HUES48 (cell line): ENCODE measurements at regions not wholly inside any gene's neighbourhood (a gene's known extent, or its start where the extent isn't known, plus 50 kb on each side); places are given as distances from the start of the nearest gene placed in this dataset.

Experiments
- H3K27ac ChIP-seq: one replicate; pipeline ENCODE4 v1.7.0; 2013; ENCODE audit warnings: low read depth, low read length, inconsistent platforms
- H3K27me3 ChIP-seq: 2 replicates; pipeline ENCODE4 v1.6.1; 2013; ENCODE audit warnings: mild to moderate bottlenecking, low read length; ENCODE audit not compliant: control insufficient read depth, insufficient read depth
- H3K36me3 ChIP-seq: 2 replicates; pipeline ENCODE4 v1.6.1; 2013; ENCODE audit warnings: low read length; ENCODE audit not compliant: control insufficient read depth, insufficient read depth
- H3K4me1 ChIP-seq: 2 replicates; pipeline ENCODE4 v1.6.1; 2013; ENCODE audit warnings: mild to moderate bottlenecking, low read length; ENCODE audit not compliant: control insufficient read depth, insufficient read depth
- H3K4me3 ChIP-seq: 2 replicates; pipeline ENCODE4 v1.5.1; 2013; ENCODE audit warnings: mild to moderate bottlenecking, low read depth, low read length
- H3K9ac ChIP-seq: 2 replicates; pipeline ENCODE4 v1.6.1; 2013; ENCODE audit warnings: mild to moderate bottlenecking, low read depth, low read length, moderate library complexity
- H3K9me3 ChIP-seq: 2 replicates; pipeline ENCODE4 v1.6.1; 2013; ENCODE audit warnings: low read length; ENCODE audit not compliant: control insufficient read depth, insufficient read depth

GRCh38 chr5:174614500-174615135, 109.8 kb upstream of the MSX2 start:
- Histone ChIP-seq H3K27ac (no peak overlapping the region), H3K4me1 (no peaks in the 10 kb centered on the region), H3K9ac (no peak overlapping the region), H3K36me3 (no peaks in the 10 kb centered on the region), H3K4me3 (no peak overlapping the region), H3K27me3 (no peaks in the 10 kb centered on the region), H3K9me3 (0 out of 2 replicates have a peak, but pooled peaks cover 3% of the 10 kb centered on the region)

GRCh38 chr5:174616036-174616435, 108.3 kb upstream of the MSX2 start:
- no peaks in the 10 kb centered on the region for H3K4me1 ChIP-seq
- H3K9me3 ChIP-seq = 0 out of 2 replicates have a peak, but pooled peaks cover 3% of the 10 kb centered on the region
- no peak overlapping the region for H3K4me3 ChIP-seq
- no peaks in the 10 kb centered on the region for H3K27me3 ChIP-seq
- H3K36me3 ChIP-seq = no peaks in the 10 kb centered on the region
- no peak overlapping the region for H3K9ac ChIP-seq
- no peak overlapping the region for H3K27ac ChIP-seq

GRCh38 chr5:174617285-174617684, 107.1 kb upstream of the MSX2 start:
- Histone ChIP-seq H3K9ac (no peak overlapping the region), H3K9me3 (0 out of 2 replicates have a peak, but pooled peaks cover 3% of the 10 kb centered on the region), H3K27ac (no peak overlapping the region), H3K4me1 (no peaks in the 10 kb centered on the region), H3K27me3 (no peaks in the 10 kb centered on the region), H3K4me3 (no peak overlapping the region), H3K36me3 (no peaks in the 10 kb centered on the region)

GRCh38 chr5:174617910-174618309, 106.5 kb upstream of the MSX2 start:
- 0 out of 2 replicates have a peak, but pooled peaks cover 3% of the 10 kb centered on the region for H3K9me3 ChIP-seq
- H3K9ac ChIP-seq = no peak overlapping the region

GRCh38 chr5:174618589-174618988, 105.8 kb upstream of the MSX2 start:
- 0 out of 2 replicates have a peak, but pooled peaks cover 3% of the 10 kb centered on the region for H3K9me3 ChIP-seq
- no peak overlapping the region for H3K27ac ChIP-seq
- H3K4me3 ChIP-seq = no peak overlapping the region
- no peaks in the 10 kb centered on the region for H3K36me3 ChIP-seq
- no peaks in the 10 kb centered on the region for H3K27me3 ChIP-seq
- H3K4me1 ChIP-seq = no peaks in the 10 kb centered on the region
- no peak overlapping the region for H3K9ac ChIP-seq

More at GRCh38 chr5:174617910-174618309, 106.5 kb upstream of the MSX2 start:
- no peak overlapping the region for H3K27ac ChIP-seq
- H3K4me1 ChIP-seq = no peaks in the 10 kb centered on the region
- H3K36me3 ChIP-seq = no peaks in the 10 kb centered on the region
- no peak overlapping the region for H3K4me3 ChIP-seq
- H3K27me3 ChIP-seq = no peaks in the 10 kb centered on the region

GRCh38 chr5:174622067-174622466, 102.3 kb upstream of the MSX2 start:
- Histone ChIP-seq H3K36me3 (no peaks in the 10 kb centered on the region), H3K27ac (no peak overlapping the region), H3K9me3 (no peaks in the 10 kb centered on the region), H3K4me3 (no peak overlapping the region), H3K4me1 (0 out of 2 replicates have a peak, but pooled peaks cover 15% of the 10 kb centered on the region), H3K27me3 (no peaks in the 10 kb centered on the region), H3K9ac (no peak overlapping the region)

- H3K27me3 ChIP-seq = no peaks in the 10 kb centered on the region
- H3K27ac ChIP-seq = no peak overlapping the region
Observed at GRCh38 chr5:174623018-174623417, 101.4 kb upstream of the MSX2 start.

GRCh38 chr5:174623433-174624019, 100.9 kb upstream of the MSX2 start:
- Histone ChIP-seq H3K4me3 (no peak overlapping the region), H3K27me3 (no peaks in the 10 kb centered on the region), H3K9ac (no peak overlapping the region), H3K4me1 (0 out of 2 replicates have a peak, but pooled peaks cover 15% of the 10 kb centered on the region), H3K27ac (no peak overlapping the region), H3K36me3 (no peaks in the 10 kb centered on the region), H3K9me3 (no peaks in the 10 kb centered on the region)

More at GRCh38 chr5:174623018-174623417, 101.4 kb upstream of the MSX2 start:
- Histone ChIP-seq H3K9ac (no peak overlapping the region), H3K36me3 (no peaks in the 10 kb centered on the region), H3K4me1 (0 out of 2 replicates have a peak, but pooled peaks cover 15% of the 10 kb centered on the region), H3K4me3 (no peak overlapping the region), H3K9me3 (no peaks in the 10 kb centered on the region)

GRCh38 chr5:174624733-174625522, 99.5 kb upstream of the MSX2 start:
- Histone ChIP-seq H3K9me3 (no peaks in the 10 kb centered on the region), H3K36me3 (no peaks in the 10 kb centered on the region), H3K27ac (no peak overlapping the region), H3K27me3 (no peaks in the 10 kb centered on the region), H3K4me1 (0 out of 2 replicates have a peak, but pooled peaks cover 15% of the 10 kb centered on the region), H3K9ac (no peak overlapping the region), H3K4me3 (no peak overlapping the region)

GRCh38 chr5:174625591-174626350, 98.6 kb upstream of the MSX2 start:
- Histone ChIP-seq H3K9ac (no peak overlapping the region), H3K27me3 (no peaks in the 10 kb centered on the region), H3K4me1 (0 out of 2 replicates have a peak, but pooled peaks cover 15% of the 10 kb centered on the region), H3K9me3 (no peaks in the 10 kb centered on the region), H3K4me3 (no peak overlapping the region), H3K36me3 (no peaks in the 10 kb centered on the region), H3K27ac (no peak overlapping the region)
